WTC11 (cell line): ENCODE measurements at regions not wholly inside any gene's neighbourhood (a gene's known extent, or its start where the extent isn't known, plus 50 kb on each side); places are given as distances from the start of the nearest gene placed in this dataset.
"Not testable (repeated sequence)": the region's sequence is repeated elsewhere in the genome, so short reads cannot be mapped to it uniquely, and the experiment has no call there.

Experiments
- NFYB ChIP-seq: sonication (generic); formaldehyde crosslinking; conservative IDR thresholded peaks from 2 replicates; pipeline ENCODE4 v1.8.0; 2022; ENCODE audit warnings: low read depth, missing genetic modification reagents
- SP1 ChIP-seq: sonication (generic); formaldehyde crosslinking; conservative IDR thresholded peaks from 2 replicates; pipeline ENCODE4 v1.8.1; 2022; ENCODE audit warnings: missing genetic modification reagents
- TCF7 ChIP-seq: sonication (generic); formaldehyde crosslinking; IDR thresholded peaks from 2 replicates; pipeline ENCODE4 v1.8.0; 2022; ENCODE audit warnings: mild to moderate bottlenecking, low read depth, missing genetic modification reagents, moderate library complexity
- USF2 ChIP-seq: sonication (generic); formaldehyde crosslinking; IDR thresholded peaks from 2 replicates; pipeline ENCODE4 v1.8.1; 2023; ENCODE audit warnings: mild to moderate bottlenecking, missing genetic modification reagents, moderate library complexity
- ZNF416 ChIP-seq: fragments of 250-450 bp; sonication (Bioruptor Pico); IDR thresholded peaks from 2 replicates; pipeline ENCODE4 v1.9.0; 2021; ENCODE audit warnings: mild to moderate bottlenecking, inconsistent platforms
- TF ChIP-seq, protein P1 (sequence below): fragments of 200-600 bp; IDR thresholded peaks from 2 replicates; pipeline ENCODE4 v1.8.0; 2022; ENCODE audit warnings: antibody characterized with exemption
- TF ChIP-seq, protein P2 (sequence below): sonication (generic); formaldehyde crosslinking; IDR thresholded peaks from 2 replicates; pipeline ENCODE4 v1.8.1; 2023; ENCODE audit warnings: mild to moderate bottlenecking, missing genetic modification reagents, borderline replicate concordance
- TF ChIP-seq, protein P3 (sequence below): fragments of 250-450 bp; sonication (Bioruptor Pico); IDR thresholded peaks from 2 replicates; pipeline ENCODE4 v1.9.0; 2021; ENCODE audit warnings: mild to moderate bottlenecking, borderline replicate concordance

DNA sequence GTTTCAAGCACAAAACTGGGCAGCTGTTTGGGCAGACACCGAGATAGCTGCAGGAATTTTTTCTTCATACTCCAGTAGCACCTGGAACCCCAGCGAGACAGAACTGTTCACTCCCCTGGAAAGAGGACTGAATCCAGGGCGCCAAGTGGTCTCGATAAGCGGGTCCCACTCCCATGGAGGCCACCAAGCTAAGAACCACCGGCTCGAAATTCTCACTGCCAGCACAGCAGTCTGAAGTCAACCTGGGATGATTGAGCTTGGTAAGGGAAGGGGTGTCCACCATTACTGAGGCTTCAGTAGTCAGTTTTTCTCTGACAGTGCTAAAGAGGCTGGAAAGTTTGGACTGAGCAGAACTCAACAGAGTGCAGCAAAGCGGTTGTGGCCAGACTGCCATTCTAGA, 590.8 kb upstream of the ZNF722 start:
- TF ChIP-seq TCF7, SP1, USF2, ZNF416, NFYB (CRISPR knock-in tag): not testable (repeated sequence)
- TF ChIP-seq, protein P1, sequence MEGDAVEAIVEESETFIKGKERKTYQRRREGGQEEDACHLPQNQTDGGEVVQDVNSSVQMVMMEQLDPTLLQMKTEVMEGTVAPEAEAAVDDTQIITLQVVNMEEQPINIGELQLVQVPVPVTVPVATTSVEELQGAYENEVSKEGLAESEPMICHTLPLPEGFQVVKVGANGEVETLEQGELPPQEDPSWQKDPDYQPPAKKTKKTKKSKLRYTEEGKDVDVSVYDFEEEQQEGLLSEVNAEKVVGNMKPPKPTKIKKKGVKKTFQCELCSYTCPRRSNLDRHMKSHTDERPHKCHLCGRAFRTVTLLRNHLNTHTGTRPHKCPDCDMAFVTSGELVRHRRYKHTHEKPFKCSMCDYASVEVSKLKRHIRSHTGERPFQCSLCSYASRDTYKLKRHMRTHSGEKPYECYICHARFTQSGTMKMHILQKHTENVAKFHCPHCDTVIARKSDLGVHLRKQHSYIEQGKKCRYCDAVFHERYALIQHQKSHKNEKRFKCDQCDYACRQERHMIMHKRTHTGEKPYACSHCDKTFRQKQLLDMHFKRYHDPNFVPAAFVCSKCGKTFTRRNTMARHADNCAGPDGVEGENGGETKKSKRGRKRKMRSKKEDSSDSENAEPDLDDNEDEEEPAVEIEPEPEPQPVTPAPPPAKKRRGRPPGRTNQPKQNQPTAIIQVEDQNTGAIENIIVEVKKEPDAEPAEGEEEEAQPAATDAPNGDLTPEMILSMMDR, result not testable (repeated sequence)
- TF ChIP-seq, protein P2, sequence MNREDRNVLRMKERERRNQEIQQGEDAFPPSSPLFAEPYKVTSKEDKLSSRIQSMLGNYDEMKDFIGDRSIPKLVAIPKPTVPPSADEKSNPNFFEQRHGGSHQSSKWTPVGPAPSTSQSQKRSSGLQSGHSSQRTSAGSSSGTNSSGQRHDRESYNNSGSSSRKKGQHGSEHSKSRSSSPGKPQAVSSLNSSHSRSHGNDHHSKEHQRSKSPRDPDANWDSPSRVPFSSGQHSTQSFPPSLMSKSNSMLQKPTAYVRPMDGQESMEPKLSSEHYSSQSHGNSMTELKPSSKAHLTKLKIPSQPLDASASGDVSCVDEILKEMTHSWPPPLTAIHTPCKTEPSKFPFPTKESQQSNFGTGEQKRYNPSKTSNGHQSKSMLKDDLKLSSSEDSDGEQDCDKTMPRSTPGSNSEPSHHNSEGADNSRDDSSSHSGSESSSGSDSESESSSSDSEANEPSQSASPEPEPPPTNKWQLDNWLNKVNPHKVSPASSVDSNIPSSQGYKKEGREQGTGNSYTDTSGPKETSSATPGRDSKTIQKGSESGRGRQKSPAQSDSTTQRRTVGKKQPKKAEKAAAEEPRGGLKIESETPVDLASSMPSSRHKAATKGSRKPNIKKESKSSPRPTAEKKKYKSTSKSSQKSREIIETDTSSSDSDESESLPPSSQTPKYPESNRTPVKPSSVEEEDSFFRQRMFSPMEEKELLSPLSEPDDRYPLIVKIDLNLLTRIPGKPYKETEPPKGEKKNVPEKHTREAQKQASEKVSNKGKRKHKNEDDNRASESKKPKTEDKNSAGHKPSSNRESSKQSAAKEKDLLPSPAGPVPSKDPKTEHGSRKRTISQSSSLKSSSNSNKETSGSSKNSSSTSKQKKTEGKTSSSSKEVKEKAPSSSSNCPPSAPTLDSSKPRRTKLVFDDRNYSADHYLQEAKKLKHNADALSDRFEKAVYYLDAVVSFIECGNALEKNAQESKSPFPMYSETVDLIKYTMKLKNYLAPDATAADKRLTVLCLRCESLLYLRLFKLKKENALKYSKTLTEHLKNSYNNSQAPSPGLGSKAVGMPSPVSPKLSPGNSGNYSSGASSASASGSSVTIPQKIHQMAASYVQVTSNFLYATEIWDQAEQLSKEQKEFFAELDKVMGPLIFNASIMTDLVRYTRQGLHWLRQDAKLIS (CRISPR knock-in tag), result not testable (repeated sequence)
- TF ChIP-seq, protein P3, sequence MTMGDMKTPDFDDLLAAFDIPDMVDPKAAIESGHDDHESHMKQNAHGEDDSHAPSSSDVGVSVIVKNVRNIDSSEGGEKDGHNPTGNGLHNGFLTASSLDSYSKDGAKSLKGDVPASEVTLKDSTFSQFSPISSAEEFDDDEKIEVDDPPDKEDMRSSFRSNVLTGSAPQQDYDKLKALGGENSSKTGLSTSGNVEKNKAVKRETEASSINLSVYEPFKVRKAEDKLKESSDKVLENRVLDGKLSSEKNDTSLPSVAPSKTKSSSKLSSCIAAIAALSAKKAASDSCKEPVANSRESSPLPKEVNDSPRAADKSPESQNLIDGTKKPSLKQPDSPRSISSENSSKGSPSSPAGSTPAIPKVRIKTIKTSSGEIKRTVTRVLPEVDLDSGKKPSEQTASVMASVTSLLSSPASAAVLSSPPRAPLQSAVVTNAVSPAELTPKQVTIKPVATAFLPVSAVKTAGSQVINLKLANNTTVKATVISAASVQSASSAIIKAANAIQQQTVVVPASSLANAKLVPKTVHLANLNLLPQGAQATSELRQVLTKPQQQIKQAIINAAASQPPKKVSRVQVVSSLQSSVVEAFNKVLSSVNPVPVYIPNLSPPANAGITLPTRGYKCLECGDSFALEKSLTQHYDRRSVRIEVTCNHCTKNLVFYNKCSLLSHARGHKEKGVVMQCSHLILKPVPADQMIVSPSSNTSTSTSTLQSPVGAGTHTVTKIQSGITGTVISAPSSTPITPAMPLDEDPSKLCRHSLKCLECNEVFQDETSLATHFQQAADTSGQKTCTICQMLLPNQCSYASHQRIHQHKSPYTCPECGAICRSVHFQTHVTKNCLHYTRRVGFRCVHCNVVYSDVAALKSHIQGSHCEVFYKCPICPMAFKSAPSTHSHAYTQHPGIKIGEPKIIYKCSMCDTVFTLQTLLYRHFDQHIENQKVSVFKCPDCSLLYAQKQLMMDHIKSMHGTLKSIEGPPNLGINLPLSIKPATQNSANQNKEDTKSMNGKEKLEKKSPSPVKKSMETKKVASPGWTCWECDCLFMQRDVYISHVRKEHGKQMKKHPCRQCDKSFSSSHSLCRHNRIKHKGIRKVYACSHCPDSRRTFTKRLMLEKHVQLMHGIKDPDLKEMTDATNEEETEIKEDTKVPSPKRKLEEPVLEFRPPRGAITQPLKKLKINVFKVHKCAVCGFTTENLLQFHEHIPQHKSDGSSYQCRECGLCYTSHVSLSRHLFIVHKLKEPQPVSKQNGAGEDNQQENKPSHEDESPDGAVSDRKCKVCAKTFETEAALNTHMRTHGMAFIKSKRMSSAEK (CRISPR knock-in tag), result not testable (repeated sequence)
